SU-DHL-6 (cell line): ENCODE measurements at regions not wholly inside any gene's neighbourhood (a gene's known extent, or its start where the extent isn't known, plus 50 kb on each side); places are given as distances from the start of the nearest gene placed in this dataset.

Experiments
- H2AFZ ChIP-seq: fragments of 200-600 bp; sonication (generic); 2 replicates; pipeline ENCODE4 v1.6.1; 2014; ENCODE audit warnings: low read depth, mild to moderate bottlenecking, moderate library complexity, mixed read lengths, antibody characterized with exemption, low read length; ENCODE audit not compliant: severe bottlenecking
- H3F3A ChIP-seq: fragments of 200-600 bp; shearing (Covaris generic); 2 replicates; pipeline ENCODE4 v1.6.0; 2016; ENCODE audit warnings: antibody characterized with exemption, mild to moderate bottlenecking; ENCODE audit not compliant: insufficient read depth
- H3K27ac ChIP-seq: fragments of 200-600 bp; sonication (generic); 2 replicates; pipeline ENCODE4 v1.5.1; 2016; ENCODE audit warnings: low read depth, mild to moderate bottlenecking, low read length, moderate library complexity, mixed read lengths
- H3K27me3 ChIP-seq: fragments of 200-600 bp; sonication (generic), shearing (Covaris generic); 2 replicates; pipeline ENCODE4 v1.6.0; 2014; ENCODE audit warnings: mild to moderate bottlenecking, low read length
- H3K36me3 ChIP-seq: fragments of 200-600 bp; sonication (generic); 2 replicates; pipeline ENCODE4 v1.6.1; 2014; ENCODE audit warnings: mild to moderate bottlenecking, low read length, mixed read lengths
- H3K4me2 ChIP-seq: fragments of 300-600, 200-600 bp; shearing (Covaris generic), sonication (generic); 2 replicates; pipeline ENCODE4 v1.6.0; 2014; ENCODE audit warnings: low read length, low read depth, mild to moderate bottlenecking; ENCODE audit not compliant: poor library complexity, severe bottlenecking
- H3K4me3 ChIP-seq: fragments of 200-600 bp; sonication (generic); 2 replicates; pipeline ENCODE4 v1.5.1; 2014; ENCODE audit warnings: antibody characterized with exemption, low read length, mild to moderate bottlenecking, mixed read lengths; ENCODE audit not compliant: insufficient read depth, poor library complexity, severe bottlenecking
- H3K79me2 ChIP-seq: fragments of 200-600 bp; sonication (generic); 2 replicates; pipeline ENCODE4 v1.6.1; 2014; ENCODE audit warnings: mild to moderate bottlenecking, low read length, moderate library complexity; ENCODE audit not compliant: insufficient read depth
- H3K9ac ChIP-seq: fragments of 200-600 bp; sonication (generic); 2 replicates; pipeline ENCODE4 v1.7.0; 2014; ENCODE audit warnings: mild to moderate bottlenecking, low read length
- H3K9me2 ChIP-seq: fragments of 200-600 bp; sonication (generic); replicated peaks from 2 replicates; pipeline ENCODE4 v1.6.1; 2014; ENCODE audit warnings: low read length; ENCODE audit not compliant: insufficient read depth
- H3K9me3 ChIP-seq: fragments of 200-600 bp; sonication (generic); 2 replicates; pipeline ENCODE4 v1.6.1; 2014; ENCODE audit warnings: low read length, mixed read lengths; ENCODE audit not compliant: insufficient read depth
- H4K20me1 ChIP-seq: fragments of 200-600 bp; sonication (generic); 2 replicates; pipeline ENCODE4 v1.6.1; 2014; ENCODE audit warnings: low read depth, mild to moderate bottlenecking, antibody characterized with exemption, low read length, moderate library complexity, mixed read lengths
- EZH2phosphoT487 ChIP-seq: fragments of 200-600 bp; sonication (generic), shearing (Covaris generic); conservative IDR thresholded peaks from 2 replicates; pipeline ENCODE4 v1.6.1; 2018; ENCODE audit warnings: mild to moderate bottlenecking, antibody characterized with exemption, low read length, moderate library complexity, mixed read lengths
- TF ChIP-seq, protein P1 (sequence below): fragments of 200-600 bp; sonication (generic); IDR thresholded peaks from one replicate; pipeline ENCODE4 v1.5.1; 2017; ENCODE audit warnings: antibody characterized with exemption, mild to moderate bottlenecking, low read length, moderate library complexity; ENCODE audit not compliant: insufficient read depth, poor library complexity, severe bottlenecking

DNA sequence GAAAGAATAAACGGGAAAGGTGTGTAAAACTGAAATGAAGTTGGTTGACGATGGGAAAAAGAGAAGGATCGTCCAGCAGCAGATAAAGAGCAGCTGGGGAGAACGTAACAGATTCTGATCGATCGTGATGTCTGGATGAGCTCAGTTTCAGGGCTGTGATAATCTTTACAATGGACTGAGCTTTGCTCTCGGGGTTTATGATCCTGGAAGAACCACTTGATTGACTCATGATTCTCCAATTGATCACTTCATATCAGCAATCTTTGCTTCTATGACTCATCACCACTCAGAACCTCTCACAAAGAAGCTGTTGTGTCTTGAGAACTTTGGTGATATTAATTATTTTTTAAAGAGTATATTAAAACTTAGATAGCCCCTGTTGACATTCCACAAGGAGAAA, 690.7 kb downstream of the TUSC7 start:
- no peak overlapping the region for H3K9ac ChIP-seq
- no peak overlapping the region for H3K27ac ChIP-seq
- H2AFZ ChIP-seq, result no peak overlapping the region
- H3K9me3 ChIP-seq, result no peaks in the 10 kb centered on the region
- H3F3A ChIP-seq, result no peaks in the 10 kb centered on the region
- no peaks in the 10 kb centered on the region for H3K9me2 ChIP-seq
- TF ChIP-seq, protein P1, sequence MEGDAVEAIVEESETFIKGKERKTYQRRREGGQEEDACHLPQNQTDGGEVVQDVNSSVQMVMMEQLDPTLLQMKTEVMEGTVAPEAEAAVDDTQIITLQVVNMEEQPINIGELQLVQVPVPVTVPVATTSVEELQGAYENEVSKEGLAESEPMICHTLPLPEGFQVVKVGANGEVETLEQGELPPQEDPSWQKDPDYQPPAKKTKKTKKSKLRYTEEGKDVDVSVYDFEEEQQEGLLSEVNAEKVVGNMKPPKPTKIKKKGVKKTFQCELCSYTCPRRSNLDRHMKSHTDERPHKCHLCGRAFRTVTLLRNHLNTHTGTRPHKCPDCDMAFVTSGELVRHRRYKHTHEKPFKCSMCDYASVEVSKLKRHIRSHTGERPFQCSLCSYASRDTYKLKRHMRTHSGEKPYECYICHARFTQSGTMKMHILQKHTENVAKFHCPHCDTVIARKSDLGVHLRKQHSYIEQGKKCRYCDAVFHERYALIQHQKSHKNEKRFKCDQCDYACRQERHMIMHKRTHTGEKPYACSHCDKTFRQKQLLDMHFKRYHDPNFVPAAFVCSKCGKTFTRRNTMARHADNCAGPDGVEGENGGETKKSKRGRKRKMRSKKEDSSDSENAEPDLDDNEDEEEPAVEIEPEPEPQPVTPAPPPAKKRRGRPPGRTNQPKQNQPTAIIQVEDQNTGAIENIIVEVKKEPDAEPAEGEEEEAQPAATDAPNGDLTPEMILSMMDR, result no peak
- no peak for TF ChIP-seq EZH2phosphoT487
- no peaks in the 10 kb centered on the region for H3K36me3 ChIP-seq
- H3K79me2 ChIP-seq, result no peaks in the 10 kb centered on the region
- H3K4me3 ChIP-seq, result no peak overlapping the region
- no peaks in the 10 kb centered on the region for H4K20me1 ChIP-seq
- H3K27me3 ChIP-seq, result no peaks in the 10 kb centered on the region
- no peak overlapping the region for H3K4me2 ChIP-seq

DNA sequence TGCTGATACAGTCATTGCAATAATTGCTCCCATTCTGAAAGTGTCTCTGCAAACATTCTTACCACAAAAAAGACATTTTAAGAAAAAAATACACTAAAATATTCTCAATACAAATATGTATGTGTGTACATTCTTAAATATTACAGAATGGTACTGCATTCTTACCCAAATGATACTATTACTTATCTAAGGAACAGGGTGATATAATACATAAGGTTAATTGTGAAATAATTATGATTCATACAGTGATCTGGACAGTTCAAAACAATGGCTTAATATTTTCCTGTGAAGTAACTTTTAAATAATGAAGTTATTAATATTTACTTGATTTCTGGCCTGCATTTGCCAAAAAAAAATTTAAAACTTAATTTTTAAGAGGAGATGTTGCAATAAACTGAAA, 694.6 kb downstream of the TUSC7 start:
- TF ChIP-seq, protein P1, result no peak
- no peak for TF ChIP-seq EZH2phosphoT487

DNA sequence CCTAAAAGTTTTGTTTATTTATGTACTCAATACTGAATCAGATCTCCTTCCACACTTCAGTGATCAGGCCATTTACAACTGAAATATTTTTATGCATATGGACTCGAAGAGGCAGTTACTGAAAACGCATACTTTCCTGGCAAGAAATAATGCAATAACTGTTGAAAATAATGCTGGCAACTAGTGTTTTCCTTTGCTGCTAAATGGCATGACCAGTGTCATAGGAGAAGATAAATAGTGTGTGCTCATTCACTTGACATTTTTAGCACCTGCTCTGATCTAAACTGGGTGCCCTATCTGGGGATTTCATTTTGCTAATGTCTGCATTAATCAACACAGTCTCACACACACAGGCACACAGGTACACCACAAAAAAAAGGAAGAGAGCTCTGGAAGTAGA, 695.2 kb downstream of the TUSC7 start:
- no peak overlapping the region for H3K4me2 ChIP-seq
- H3F3A ChIP-seq, result no peaks in the 10 kb centered on the region
- H3K9me2 ChIP-seq, result no peaks in the 10 kb centered on the region
- H2AFZ ChIP-seq, result no peak overlapping the region
- no peaks in the 10 kb centered on the region for H4K20me1 ChIP-seq
- TF ChIP-seq EZH2phosphoT487, result no peak
- TF ChIP-seq, protein P1, result no peak
- no peaks in the 10 kb centered on the region for H3K36me3 ChIP-seq
- H3K27ac ChIP-seq, result no peak overlapping the region
- H3K27me3 ChIP-seq, result no peaks in the 10 kb centered on the region
- no peak overlapping the region for H3K4me3 ChIP-seq
- H3K9ac ChIP-seq, result no peak overlapping the region
- no peaks in the 10 kb centered on the region for H3K79me2 ChIP-seq
- no peaks in the 10 kb centered on the region for H3K9me3 ChIP-seq

More for the DNA sequence above, 694.6 kb downstream of the TUSC7 start:
- Histone ChIP-seq H3K4me3 (no peak overlapping the region), H4K20me1 (no peaks in the 10 kb centered on the region), H3K36me3 (no peaks in the 10 kb centered on the region), H3K79me2 (no peaks in the 10 kb centered on the region), H3K9me2 (no peaks in the 10 kb centered on the region), H3K27ac (no peak overlapping the region), H3K27me3 (no peaks in the 10 kb centered on the region), H3K9ac (no peak overlapping the region), H3F3A (no peaks in the 10 kb centered on the region), H3K4me2 (no peak overlapping the region), H2AFZ (no peak overlapping the region), H3K9me3 (no peaks in the 10 kb centered on the region)

DNA sequence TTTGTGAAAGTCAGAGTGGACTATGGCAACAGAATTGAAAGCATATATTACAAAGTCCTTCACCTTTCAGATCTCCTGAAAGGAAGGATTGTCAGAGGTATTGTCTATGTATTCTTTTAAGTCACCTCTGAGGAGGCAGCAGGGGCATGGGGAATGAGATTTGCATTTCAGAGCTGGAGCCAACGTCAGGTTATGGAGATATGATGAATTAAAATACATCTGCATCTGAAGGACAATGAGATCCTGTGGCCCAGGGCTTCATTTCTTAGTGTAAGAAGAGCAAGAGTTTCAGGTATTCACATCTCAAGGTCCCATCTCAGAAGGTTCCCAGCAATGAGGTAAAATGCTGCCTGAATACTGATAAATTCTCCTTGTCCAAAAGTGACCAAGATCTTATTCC, 695.8 kb downstream of the TUSC7 start:
- no peaks in the 10 kb centered on the region for H3K9me2 ChIP-seq
- no peaks in the 10 kb centered on the region for H3K36me3 ChIP-seq
- no peaks in the 10 kb centered on the region for H3K27me3 ChIP-seq
- H3K9ac ChIP-seq, result no peak overlapping the region
- H3K27ac ChIP-seq, result no peak overlapping the region
- no peaks in the 10 kb centered on the region for H3K9me3 ChIP-seq
- no peak for TF ChIP-seq EZH2phosphoT487
- TF ChIP-seq, protein P1, result no peak
- no peak overlapping the region for H2AFZ ChIP-seq
- no peaks in the 10 kb centered on the region for H3F3A ChIP-seq
- no peak overlapping the region for H3K4me2 ChIP-seq
- H4K20me1 ChIP-seq, result no peaks in the 10 kb centered on the region
- H3K79me2 ChIP-seq, result no peaks in the 10 kb centered on the region
- H3K4me3 ChIP-seq, result no peak overlapping the region
